OCI-LY7 (cell line): ENCODE measurements at regions not wholly inside any gene's neighbourhood (a gene's known extent, or its start where the extent isn't known, plus 50 kb on each side); places are given as distances from the start of the nearest gene placed in this dataset.

Source experiments
- CTCF ChIP-seq: fragments of 200-600 bp; sonication (generic); conservative IDR thresholded peaks from 2 replicates; pipeline ENCODE4 v1.5.1; 2014; ENCODE audit warnings: mild to moderate bottlenecking, antibody characterized with exemption, low read length, moderate library complexity, mixed read lengths
- EZH2phosphoT487 ChIP-seq: fragments of 200-600 bp; sonication (generic); IDR thresholded peaks from 2 replicates; pipeline ENCODE4 v1.6.1; 2018; ENCODE audit warnings: low read depth, borderline replicate concordance, mild to moderate bottlenecking, mixed run types, antibody characterized with exemption, low read length, moderate library complexity, mixed read lengths

GRCh38 chr10:21431799-21432198, 93.7 kb downstream of the SKIDA1 start:
- no peak for TF ChIP-seq CTCF
- no peak for TF ChIP-seq EZH2phosphoT487
